ENCODE measurements at regions not wholly inside any gene's neighbourhood (a gene's known extent, or its start where the extent isn't known, plus 50 kb on each side); places are given as distances from the start of the nearest gene placed in this dataset.
A peak's percentile ranks its signal among the peaks of the same experiment; 100 is the strongest.

GRCh38 chr6:154561750-154562149, 51.3 kb upstream of the CNKSR3 start:
- no peak for DNase-seq

DNA sequence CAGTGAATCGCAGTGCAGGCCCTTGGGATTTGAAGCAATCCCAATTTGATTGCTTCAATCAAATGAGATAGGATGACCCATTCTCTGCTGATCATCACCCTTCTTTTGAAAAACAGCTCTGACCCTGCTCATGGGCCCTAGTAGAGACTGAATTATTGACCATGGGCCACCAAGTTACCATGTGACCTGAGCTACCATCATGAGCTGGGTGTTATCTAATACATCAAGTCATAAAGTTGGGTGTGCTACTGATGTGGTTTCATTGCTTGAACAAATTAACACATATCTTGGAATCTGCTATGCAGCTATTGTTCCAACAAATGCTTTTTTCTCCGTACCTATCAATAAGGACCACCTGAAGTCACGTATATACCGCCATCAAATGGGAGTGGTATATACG, 54.8 kb upstream of the CNKSR3 start:
- DNase-seq = no peak

- DNase-seq = no peak
These were observed 56.4 kb upstream of the CNKSR3 start for GRCh38 chr6:154566866-154567265.

DNA sequence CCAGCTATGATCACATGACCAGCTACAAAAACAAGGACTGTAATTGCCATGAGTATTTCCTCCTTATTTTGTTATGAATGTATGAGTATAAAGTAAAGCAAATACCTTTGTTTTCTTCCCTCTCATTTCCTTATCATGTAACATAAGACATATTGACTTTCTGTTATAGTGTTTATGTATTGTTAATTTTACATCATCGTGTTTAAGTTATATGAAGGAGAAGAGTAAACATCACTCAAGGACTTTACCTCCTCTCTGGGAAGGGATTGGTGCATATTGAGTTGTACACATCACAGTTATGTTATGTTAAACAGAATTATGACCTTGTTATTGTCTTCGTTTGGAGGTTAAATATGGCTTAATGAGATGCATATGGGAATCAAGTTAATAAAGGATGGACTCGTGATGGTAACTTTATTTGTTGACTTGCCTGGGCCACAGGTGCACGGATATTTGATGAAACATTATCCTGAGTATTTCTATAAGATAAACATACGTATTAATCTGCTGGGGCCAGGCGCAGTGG, 57.3 kb upstream of the CNKSR3 start:
- no peak for DNase-seq

DNA sequence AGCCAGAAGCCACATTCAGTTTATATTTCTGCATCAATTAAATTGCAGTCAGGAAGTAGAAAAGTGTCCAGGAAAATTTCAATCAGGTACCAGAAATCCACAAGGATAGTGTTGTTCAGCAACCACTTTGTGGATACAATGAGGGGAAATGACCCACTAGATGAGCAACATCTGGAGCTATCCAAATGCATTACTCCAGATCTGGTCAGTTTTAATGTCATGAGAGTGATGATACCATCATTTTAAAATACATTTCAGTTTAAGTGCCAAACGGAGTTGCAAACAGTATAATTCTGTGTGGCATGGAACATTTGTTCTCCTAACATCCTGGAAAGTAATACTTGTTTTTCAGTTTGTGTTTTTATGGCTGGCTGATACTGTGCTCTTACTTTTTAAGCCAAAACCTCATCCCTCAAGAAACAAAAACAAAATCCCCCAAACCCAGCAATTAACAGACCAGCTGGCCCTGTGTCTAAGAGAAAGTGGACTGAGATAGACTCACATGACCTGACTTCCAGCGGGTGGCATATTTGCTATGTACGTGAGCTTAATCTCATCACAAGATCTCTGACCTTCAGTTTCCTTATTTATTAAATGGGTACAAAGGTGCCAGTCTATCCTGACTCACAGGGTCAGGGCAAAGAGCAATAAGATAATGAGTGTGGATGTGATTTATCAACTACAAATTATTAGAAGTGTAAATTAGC, 58.8 kb upstream of the CNKSR3 start:
- DNase-seq = no peak

- no peak for DNase-seq
These were observed 60.0 kb upstream of the CNKSR3 start for GRCh38 chr6:154570505-154570904.

- DNase-seq = peak; percentile 38
These were observed 62.1 kb upstream of the CNKSR3 start for GRCh38 chr6:154572556-154572955.

DNA sequence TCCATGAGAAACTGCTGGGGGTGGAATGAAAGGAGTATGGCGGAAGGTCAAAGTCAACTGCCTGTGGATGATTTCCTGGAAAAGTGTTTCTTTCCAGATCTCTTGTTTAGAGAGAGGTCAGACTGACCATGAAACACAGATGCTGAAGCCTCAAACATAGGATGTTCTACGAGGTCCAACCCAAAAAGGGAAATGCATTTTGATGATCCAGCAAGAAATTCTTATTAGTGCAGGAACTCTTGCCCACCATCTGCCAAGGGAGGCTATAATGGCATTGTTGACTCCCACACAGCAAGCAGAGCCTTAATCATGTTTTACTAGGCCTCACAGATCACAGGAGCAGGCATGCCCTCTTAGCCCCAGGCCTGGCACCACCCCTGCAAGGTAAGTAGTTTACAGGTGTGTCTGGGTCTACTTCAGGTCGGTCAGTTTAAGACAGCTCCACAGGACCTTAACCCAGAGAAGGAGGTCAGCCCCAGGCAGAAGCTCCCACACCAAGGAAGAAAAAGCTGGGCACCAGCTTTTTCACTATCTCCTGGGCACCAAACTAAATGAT, 67.6 kb upstream of the CNKSR3 start:
- DNase-seq = no peak

DNA sequence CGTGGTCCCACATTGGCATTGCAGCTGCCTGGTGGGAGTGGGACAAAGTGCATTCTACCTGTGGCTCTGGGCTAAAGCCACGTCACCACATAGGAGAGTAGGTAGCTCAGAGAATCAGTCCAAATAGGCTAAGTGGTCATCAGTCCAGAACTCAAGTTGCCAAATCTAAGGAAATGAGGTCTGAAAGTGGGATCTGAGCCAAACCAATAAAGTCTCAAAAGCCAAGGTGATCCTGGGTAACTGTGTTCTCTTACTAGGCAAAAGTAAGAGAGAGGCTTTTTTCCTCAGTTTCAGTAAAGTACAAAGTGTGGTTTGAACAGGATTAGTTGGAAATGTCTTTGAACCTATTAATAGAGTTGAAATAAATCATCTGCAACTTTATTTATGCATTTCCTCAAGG, 68.6 kb upstream of the CNKSR3 start:
- no peak for DNase-seq

DNA sequence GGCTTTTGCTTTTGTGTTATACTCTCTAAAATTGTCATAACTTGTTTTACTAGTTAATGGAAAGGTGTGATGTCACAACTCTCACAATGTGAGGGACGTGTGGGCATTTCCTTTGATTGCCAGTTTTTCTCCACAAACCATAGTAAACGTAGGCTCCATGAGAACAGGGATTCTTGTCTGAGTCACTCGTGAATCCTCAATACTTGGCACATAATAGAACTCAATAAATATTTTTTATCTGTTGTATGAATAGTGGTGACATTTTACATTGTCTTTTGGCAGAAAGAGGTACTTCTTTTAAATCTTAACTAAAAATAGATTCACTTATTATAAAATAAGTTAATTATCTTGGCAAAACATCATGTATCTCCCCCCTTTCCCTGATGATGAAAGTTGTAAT, 69.0 kb upstream of the CNKSR3 start:
- DNase-seq = no peak

DNA sequence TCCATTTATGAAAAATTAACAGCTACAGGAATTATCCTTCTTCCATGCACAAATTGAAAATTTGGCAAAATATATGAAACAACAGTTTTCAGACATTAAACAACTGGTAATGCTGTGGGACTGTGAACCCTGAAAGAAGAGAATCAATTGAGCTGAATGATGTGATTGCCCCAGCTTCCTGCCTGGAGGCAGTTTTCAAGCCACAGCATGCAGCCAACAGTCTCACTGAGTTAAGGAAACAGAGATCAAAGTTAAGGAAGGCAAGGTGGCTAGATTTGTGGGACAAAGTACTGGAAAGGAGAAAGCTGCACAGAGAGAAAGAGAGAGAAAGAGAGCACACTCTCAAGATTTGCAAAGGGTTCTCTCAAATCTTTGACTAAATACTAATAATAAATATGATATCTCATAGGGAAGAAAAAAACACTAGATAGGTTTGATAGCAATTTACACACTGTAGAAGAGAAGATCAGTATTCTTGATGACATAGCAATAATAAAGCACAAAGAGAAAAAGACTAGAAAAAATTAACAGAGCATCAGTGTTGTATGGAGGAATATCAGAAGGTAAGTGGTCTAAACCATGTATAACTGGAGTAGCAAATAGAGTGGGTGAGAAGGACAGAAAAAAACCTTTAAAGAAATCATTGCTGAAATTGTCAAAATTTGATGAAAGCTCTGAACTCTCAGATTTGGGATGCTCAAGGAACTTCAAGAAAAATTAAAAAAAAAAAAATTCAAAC, 70.1 kb upstream of the CNKSR3 start:
- DNase-seq = no peak

- DNase-seq = no peak
These were observed 72.2 kb upstream of the CNKSR3 start for GRCh38 chr6:154582696-154583095.

DNA sequence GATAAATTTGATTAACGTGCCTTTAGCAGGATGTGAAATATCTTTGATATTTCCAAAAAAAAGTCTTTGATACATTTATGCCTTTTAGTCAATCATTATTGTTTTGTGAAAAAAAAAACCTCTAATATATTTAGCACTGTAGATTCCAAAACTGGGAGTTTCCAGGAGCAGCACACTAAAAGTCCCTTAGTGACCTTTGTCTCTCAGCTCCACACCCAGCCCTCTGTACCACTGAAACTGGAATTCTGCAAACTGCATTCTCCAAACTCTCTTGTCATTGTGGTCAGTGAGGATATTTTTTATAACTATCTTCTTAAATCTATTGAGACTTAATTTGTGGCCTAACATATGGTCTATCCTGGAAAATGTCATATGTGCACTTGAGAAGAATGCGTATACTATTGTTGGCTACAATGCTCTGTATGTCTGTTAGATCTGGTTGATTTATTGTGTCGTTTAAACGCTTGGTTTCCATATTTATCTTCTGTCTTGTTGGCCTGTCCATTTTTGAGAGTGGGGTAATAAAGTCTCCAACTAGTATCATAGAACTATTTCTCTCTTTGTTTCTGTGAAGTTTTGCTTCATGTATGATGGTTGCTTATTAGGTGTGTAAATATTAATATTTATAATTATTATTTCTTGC, 73.2 kb upstream of the CNKSR3 start:
- DNase-seq = no peak

- DNase-seq = no peak
These were observed 80.3 kb upstream of the CNKSR3 start for GRCh38 chr6:154590756-154591155.

- DNase-seq = no peak
These were observed 80.7 kb upstream of the CNKSR3 start for GRCh38 chr6:154591234-154591633.

- no peak for DNase-seq
These were observed 81.8 kb upstream of the CNKSR3 start for GRCh38 chr6:154592199-154592860.

- DNase-seq = no peak
These were observed 82.6 kb upstream of the CNKSR3 start for GRCh38 chr6:154593122-154593521.

DNA sequence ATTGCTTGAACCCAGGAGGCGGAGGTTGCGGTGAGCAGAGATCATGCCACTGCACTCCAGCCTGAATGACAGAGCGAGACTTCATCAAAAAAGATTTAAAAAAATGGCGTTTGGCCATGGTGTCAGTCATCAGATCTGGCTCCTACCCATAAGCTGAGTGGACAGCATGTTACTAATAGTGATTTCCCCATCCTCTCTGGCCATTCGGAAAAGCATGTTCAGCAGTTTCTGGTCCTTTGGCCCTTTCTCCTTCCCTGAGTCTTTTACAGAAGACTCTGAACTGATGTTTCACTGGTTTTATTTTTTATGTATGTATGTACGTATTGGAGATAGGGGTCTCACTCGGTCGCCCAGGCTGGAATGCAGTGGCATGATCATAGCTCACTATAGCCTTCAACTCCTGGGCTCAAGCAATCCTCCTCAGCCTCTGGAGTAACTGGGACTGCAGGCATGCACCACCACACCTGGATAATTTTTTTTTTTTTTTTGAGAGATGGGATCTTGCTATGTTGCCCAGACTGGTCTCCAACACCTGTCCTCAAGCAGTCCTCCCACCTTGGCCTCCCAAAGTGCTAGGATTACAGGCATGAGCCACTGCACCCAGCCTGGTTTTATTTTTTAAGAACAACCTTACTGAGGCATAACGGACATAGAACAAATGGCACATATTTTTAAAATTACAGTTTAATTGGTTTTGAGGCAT, 84.2 kb upstream of the CNKSR3 start:
- DNase-seq = no peak

GRCh38 chr6:154595538-154595937, 85.1 kb upstream of the CNKSR3 start:
- DNase-seq = no peak

DNA sequence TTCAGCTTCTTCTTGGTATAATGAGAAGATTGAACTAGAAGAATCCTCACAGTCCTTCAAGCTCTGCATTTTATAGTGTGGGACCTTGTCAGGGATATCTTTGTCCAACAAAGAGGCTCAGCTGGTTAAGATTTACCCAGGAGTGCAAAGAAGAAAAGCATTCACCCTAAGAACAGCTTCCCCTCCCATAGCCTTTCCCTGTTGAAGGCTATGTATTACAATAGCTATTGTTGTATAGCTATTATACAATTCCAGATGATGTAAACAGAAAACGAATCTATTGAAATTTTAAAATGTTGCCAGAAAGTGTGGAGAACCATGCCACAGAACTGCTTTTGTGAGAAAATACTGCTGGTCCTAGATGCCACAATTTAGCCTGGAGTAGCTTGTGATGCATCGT, 85.5 kb upstream of the CNKSR3 start:
- no peak for DNase-seq

GRCh38 chr6:154596701-154597100, 86.2 kb upstream of the CNKSR3 start:
- DNase-seq = no peak

DNA sequence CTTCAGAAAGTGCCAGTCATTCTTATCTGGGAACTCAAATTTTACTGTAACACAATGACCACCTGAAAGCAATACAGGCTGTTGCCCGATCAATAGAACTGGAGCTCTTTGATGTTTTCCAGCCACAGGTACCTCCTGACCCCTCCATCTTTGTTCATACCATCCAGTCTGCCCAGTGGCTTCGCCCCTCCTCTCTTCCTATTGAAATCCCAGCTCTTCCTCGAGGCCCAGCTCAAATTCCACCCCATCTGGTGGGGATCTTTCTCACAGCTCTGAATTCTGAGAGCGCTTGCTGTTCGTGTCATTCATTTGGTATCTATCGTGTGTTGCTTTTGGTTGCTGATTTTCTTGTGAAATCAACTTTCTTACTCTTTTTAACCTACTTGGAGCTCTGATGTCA, 87.9 kb upstream of the CNKSR3 start:
- DNase-seq = no peak
